ENCODE measurements at regions not wholly inside any gene's neighbourhood (a gene's known extent, or its start where the extent isn't known, plus 50 kb on each side); places are given as distances from the start of the nearest gene placed in this dataset.

DNA sequence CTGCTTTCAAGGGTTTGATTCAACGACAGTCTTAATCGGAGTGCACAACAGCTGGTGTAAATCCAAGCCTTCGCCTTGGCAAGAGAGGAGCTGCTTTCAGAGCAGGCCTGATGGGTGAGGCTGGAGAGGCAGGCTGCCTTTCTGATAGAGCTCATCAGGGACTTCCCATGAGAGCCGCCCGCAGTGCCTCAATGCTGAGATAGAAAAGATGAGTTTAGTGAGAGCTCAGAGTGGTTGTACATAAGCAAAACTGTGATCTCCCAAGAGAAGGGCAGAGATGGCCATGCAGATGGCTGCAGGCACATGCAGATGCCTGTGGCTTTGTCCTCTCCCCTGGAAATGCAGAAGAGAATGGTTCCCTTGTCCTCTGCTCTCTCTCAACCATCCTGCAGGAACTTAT, 122.1 kb downstream of the ARL4C start:
- TF ChIP-seq, protein P1, sequence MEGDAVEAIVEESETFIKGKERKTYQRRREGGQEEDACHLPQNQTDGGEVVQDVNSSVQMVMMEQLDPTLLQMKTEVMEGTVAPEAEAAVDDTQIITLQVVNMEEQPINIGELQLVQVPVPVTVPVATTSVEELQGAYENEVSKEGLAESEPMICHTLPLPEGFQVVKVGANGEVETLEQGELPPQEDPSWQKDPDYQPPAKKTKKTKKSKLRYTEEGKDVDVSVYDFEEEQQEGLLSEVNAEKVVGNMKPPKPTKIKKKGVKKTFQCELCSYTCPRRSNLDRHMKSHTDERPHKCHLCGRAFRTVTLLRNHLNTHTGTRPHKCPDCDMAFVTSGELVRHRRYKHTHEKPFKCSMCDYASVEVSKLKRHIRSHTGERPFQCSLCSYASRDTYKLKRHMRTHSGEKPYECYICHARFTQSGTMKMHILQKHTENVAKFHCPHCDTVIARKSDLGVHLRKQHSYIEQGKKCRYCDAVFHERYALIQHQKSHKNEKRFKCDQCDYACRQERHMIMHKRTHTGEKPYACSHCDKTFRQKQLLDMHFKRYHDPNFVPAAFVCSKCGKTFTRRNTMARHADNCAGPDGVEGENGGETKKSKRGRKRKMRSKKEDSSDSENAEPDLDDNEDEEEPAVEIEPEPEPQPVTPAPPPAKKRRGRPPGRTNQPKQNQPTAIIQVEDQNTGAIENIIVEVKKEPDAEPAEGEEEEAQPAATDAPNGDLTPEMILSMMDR (IDR thresholded peaks at IDR 0.05) = no peak
- TF ChIP-seq POLR2A (IDR thresholded peaks at IDR 0.05) = no peak

All from body of pancreas (tissue), 4 donors.